B cell (primary cell): ENCODE measurements at regions not wholly inside any gene's neighbourhood (a gene's known extent, or its start where the extent isn't known, plus 50 kb on each side); places are given as distances from the start of the nearest gene placed in this dataset.

Source experiments
- ATAC-seq: fragments of 200-7000 bp; cut with Tn5 transposase; one replicate; pipeline ENCODE4 v1.10.0; 2021; ENCODE audit warnings: low read depth, mild to moderate bottlenecking, moderate number of reproducible peaks, moderate library complexity
- CTCF ChIA-PET: fragments of 350-600 bp; sonication (Branson Sonifier 250); formaldehyde crosslinking; loops from one replicate; lab custom pipeline; 2021; ENCODE audit warnings: antibody characterized with exemption, inconsistent platforms; lab: Charles Lee
- POLR2A ChIA-PET: fragments of 350-600 bp; sonication (Branson Sonifier 250); formaldehyde crosslinking; loops from one replicate; lab custom pipeline; 2021; ENCODE audit warnings: antibody characterized with exemption; lab: Charles Lee
- DNase-seq: peaks from one replicate; pipeline ENCODE4 v3.0.0; 2013
- H2AFZ ChIP-seq: 2 replicates; pipeline ENCODE4 v1.6.1; 2012; ENCODE audit warnings: mild to moderate bottlenecking, low read depth, low read length; ENCODE audit not compliant: insufficient read depth, poor library complexity, severe bottlenecking
- H3K27ac ChIP-seq, 2 donors: 1 replicate in 1 of 2; 2 replicates in 1 of 2; pipeline ENCODE4 v1.5.1; 2012 to 2013; ENCODE audit warnings: low read length in 2 of 2, mild to moderate bottlenecking in 2 of 2, moderate library complexity in 1 of 2
- H3K27me3 ChIP-seq, 4 experiments: fragments of 200-600 bp in 1 of 4; sonication (generic) in 1 of 4; replicated peaks in 1 of 4; 1 replicate in 2 of 4; 2 replicates in 2 of 4; pipeline versions ENCODE4 v1.6.1 to v1.7.0; 2013 to 2016; ENCODE audit warnings: low read length in 3 of 4, mild to moderate bottlenecking in 2 of 4, mixed read lengths in 1 of 4, moderate library complexity in 1 of 4; ENCODE audit not compliant: insufficient read depth in 4 of 4, control insufficient read depth in 3 of 4; ENCODE audit errors: control extremely low read depth in 1 of 4
- H3K36me3 ChIP-seq, 2 experiments: replicated peaks in 1 of 2; 1 replicate in 1 of 2; 2 replicates in 1 of 2; pipeline versions ENCODE4 v1.6.1 to v1.7.1; 2013; ENCODE audit warnings: low read length in 1 of 2; ENCODE audit not compliant: insufficient read depth in 2 of 2, control insufficient read depth in 1 of 2; ENCODE audit errors: control extremely low read depth in 1 of 2, extremely low read depth in 1 of 2
- H3K4me1 ChIP-seq, 2 donors: fragments of 200-600 bp in 1 of 2; sonication (generic) in 1 of 2; 1 replicate in 1 of 2; 2 replicates in 1 of 2; pipeline versions ENCODE4 v1.5.1 to v1.6.1; 2013 to 2017; ENCODE audit warnings: low read length in 2 of 2; ENCODE audit not compliant: control insufficient read depth in 2 of 2, insufficient read depth in 2 of 2
- H3K4me2 ChIP-seq: replicated peaks from 2 replicates; pipeline ENCODE3; 2012; ENCODE audit warnings: mild to moderate bottlenecking, low read depth, low read length; ENCODE audit not compliant: poor library complexity, severe bottlenecking
- H3K4me3 ChIP-seq, 5 experiments: fragments of 200-600 bp in 1 of 5; sonication (generic) in 1 of 5; 1 replicate in 3 of 5; 2 replicates in 2 of 5; pipeline versions ENCODE4 v1.5.1 to v1.7.0; 2011 to 2016; ENCODE audit warnings: low read length in 4 of 5, mild to moderate bottlenecking in 4 of 5, low read depth in 2 of 5, control low read depth in 1 of 5, moderate library complexity in 1 of 5; ENCODE audit not compliant: insufficient read depth in 1 of 5; ENCODE audit errors: control extremely low read depth in 1 of 5, extremely low read depth in 1 of 5
- H3K79me2 ChIP-seq: fragments of 200-600 bp; sonication (generic); one replicate; pipeline ENCODE4 v1.6.0; 2016; ENCODE audit warnings: low read length; ENCODE audit not compliant: control insufficient read depth, insufficient read depth
- H3K9ac ChIP-seq: fragments of 200-600 bp; sonication (generic); 2 replicates; pipeline ENCODE4 v1.6.1; 2017; ENCODE audit warnings: mild to moderate bottlenecking, low read length, moderate library complexity
- H3K9me3 ChIP-seq, 3 donors: one replicate each; pipeline versions ENCODE4 v1.6.1 to v1.7.1; 2013; ENCODE audit warnings: low read length in 2 of 3; ENCODE audit not compliant: control insufficient read depth in 2 of 3, insufficient read depth in 1 of 3; ENCODE audit errors: control extremely low read depth in 1 of 3
- H4K20me1 ChIP-seq: 2 replicates; pipeline ENCODE4 v1.6.0; 2012; ENCODE audit warnings: mild to moderate bottlenecking, low read length; ENCODE audit not compliant: insufficient read depth, control insufficient read depth, poor library complexity, severe bottlenecking
- H3K27ac Mint-ChIP-seq: one replicate; pipeline ENCODE4 v1.8.0; 2021; ENCODE audit warnings: mixed read lengths
- H3K27me3 Mint-ChIP-seq: one replicate; pipeline ENCODE4 v1.8.0; 2021; ENCODE audit warnings: mixed read lengths
- H3K4me1 Mint-ChIP-seq: one replicate; pipeline ENCODE4 v1.8.0; 2021; ENCODE audit warnings: mixed read lengths
- H3K4me3 Mint-ChIP-seq: one replicate; pipeline ENCODE4 v1.8.0; 2021; ENCODE audit warnings: mixed read lengths
- H3K9me3 Mint-ChIP-seq: one replicate; pipeline ENCODE4 v1.8.0; 2022; ENCODE audit warnings: mixed read lengths; ENCODE audit not compliant: insufficient read depth
- EZH2 ChIP-seq: IDR thresholded peaks from 2 replicates; pipeline ENCODE4 v1.6.1; 2012; ENCODE audit warnings: borderline replicate concordance, low read depth, mild to moderate bottlenecking, moderate library complexity, low read length; ENCODE audit not compliant: insufficient read depth, poor library complexity, severe bottlenecking
- WGBS: methylation state at CpG from one replicate; pipeline ENCODE4 v1.1.5; 2013; ENCODE audit warnings: missing lambda C conversion rate; ENCODE audit not compliant: insufficient coverage; 5-methylcytosine and 5-hydroxymethylcytosine counted together
- intact Hi-C: fragments of 100-400 bp; cut with micrococcal nuclease; formaldehyde crosslinking; loops from one replicate; pipeline ENCODE4 v1.10.0; 2022
- TF ChIP-seq, protein P1 (sequence below): fragments of 200-600 bp; IDR thresholded peaks from one replicate; pipeline ENCODE4 v1.8.0; 2022; ENCODE audit warnings: antibody characterized with exemption, mild to moderate bottlenecking

DNA sequence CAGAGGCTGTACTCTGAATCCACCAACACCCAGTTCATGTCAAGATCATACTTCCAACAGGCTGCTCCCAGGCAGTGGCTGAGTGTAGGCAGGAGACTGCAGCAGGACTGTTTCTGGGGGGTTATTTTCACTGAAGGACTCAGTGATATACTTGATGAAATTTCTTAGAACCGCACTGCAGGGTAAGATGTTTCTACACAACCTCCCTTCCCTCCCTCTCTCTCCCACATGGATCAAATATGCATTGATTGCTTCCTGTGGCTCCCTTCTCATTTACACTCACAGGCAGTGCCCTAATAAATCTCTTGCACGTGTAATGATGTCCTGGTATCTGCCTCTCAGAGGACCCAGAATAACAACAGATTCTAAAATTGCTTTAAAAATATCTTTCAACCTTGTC lies 251.3 kb upstream of the CCDC179 start:
- no peak overlapping the region for H3K4me3 ChIP-seq
- no peak for TF ChIP-seq EZH2
- TF ChIP-seq, protein P1, sequence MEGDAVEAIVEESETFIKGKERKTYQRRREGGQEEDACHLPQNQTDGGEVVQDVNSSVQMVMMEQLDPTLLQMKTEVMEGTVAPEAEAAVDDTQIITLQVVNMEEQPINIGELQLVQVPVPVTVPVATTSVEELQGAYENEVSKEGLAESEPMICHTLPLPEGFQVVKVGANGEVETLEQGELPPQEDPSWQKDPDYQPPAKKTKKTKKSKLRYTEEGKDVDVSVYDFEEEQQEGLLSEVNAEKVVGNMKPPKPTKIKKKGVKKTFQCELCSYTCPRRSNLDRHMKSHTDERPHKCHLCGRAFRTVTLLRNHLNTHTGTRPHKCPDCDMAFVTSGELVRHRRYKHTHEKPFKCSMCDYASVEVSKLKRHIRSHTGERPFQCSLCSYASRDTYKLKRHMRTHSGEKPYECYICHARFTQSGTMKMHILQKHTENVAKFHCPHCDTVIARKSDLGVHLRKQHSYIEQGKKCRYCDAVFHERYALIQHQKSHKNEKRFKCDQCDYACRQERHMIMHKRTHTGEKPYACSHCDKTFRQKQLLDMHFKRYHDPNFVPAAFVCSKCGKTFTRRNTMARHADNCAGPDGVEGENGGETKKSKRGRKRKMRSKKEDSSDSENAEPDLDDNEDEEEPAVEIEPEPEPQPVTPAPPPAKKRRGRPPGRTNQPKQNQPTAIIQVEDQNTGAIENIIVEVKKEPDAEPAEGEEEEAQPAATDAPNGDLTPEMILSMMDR: no peak
- H3K36me3 ChIP-seq: no peaks in the 10 kb centered on the region
- Mint-ChIP-seq H3K27me3 (no peaks in the 10 kb centered on the region), H3K9me3 (no peaks in the 10 kb centered on the region), H3K4me1 (no peaks in the 10 kb centered on the region), H3K27ac (no peak overlapping the region), H3K4me3 (no peak overlapping the region)
- no CpG with 5 or more reads among the region's 2 CpGs for WGBS
- DNase-seq (no peak), ATAC-seq (no peak)
- intact Hi-C loops: no loop called here
- H2AFZ ChIP-seq: no peak overlapping the region
- no peak overlapping the region for H3K27ac ChIP-seq
- POLR2A ChIA-PET: no interaction called here
- H3K79me2 ChIP-seq: no peaks in the 10 kb centered on the region
- CTCF ChIA-PET: no interaction called here
- H3K4me1 ChIP-seq: no peaks in the 10 kb centered on the region
- H3K27me3 ChIP-seq: no peaks in the 10 kb centered on the region
- H3K9me3 ChIP-seq: no peaks in the 10 kb centered on the region
- H3K4me2 ChIP-seq: no peak overlapping the region
- no peaks in the 10 kb centered on the region for H4K20me1 ChIP-seq
- no peak overlapping the region for H3K9ac ChIP-seq

DNA sequence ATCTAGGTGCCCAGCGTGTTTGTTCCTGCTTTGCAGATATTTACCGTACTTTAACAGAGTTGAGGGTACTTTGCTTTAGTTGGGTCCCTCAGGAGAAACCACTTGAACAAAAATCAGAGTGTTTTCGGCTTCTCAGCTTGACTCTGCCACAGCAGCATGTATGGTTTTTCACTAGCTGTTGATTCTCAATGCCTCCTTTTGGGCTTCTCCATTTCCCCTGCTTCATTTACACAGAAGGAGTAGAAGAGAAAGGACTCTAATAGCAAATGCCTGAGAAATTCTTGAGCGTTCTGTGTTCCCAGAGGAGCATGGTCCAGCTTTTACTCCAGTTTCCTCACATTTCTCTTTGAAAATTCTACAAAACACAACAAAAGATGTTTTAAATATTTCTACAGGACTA lies 252.1 kb upstream of the CCDC179 start:
- no peak for TF ChIP-seq EZH2
- TF ChIP-seq, protein P1: no peak
- ATAC-seq: no peak
- H3K4me1 Mint-ChIP-seq: no peaks in the 10 kb centered on the region
- ChIA-PET CTCF (no interaction called here), POLR2A (no interaction called here)
- WGBS: 85% methylated on average over 3 of the region's 4 CpGs
- DNase-seq: no peak
- peaks cover 3% of the 10 kb centered on the region for H3K9me3 Mint-ChIP-seq
- H3K36me3 ChIP-seq: no peaks in the 10 kb centered on the region
- no peak overlapping the region for H3K4me3 Mint-ChIP-seq
- H3K9ac ChIP-seq: no peak overlapping the region
- H3K4me1 ChIP-seq: no peaks in the 10 kb centered on the region
- no peaks in the 10 kb centered on the region for H3K9me3 ChIP-seq
- H3K4me3 ChIP-seq: no peak overlapping the region
- H3K27me3 Mint-ChIP-seq: no peaks in the 10 kb centered on the region
- no peak overlapping the region for H3K27ac Mint-ChIP-seq
- no peak overlapping the region for H3K4me2 ChIP-seq
- H3K79me2 ChIP-seq: no peaks in the 10 kb centered on the region
- H4K20me1 ChIP-seq: no peaks in the 10 kb centered on the region
- no peak overlapping the region for H2AFZ ChIP-seq
- H3K27ac ChIP-seq: no peak overlapping the region
- intact Hi-C loops: no loop called here
- H3K27me3 ChIP-seq: no peaks in the 10 kb centered on the region
